WTC11 (cell line): ENCODE measurements at regions not wholly inside any gene's neighbourhood (a gene's known extent, or its start where the extent isn't known, plus 50 kb on each side); places are given as distances from the start of the nearest gene placed in this dataset.

Experiments
- ATF3 ChIP-seq: sonication (generic); formaldehyde crosslinking; conservative IDR thresholded peaks from 2 replicates; pipeline ENCODE4 v1.8.1; 2022; ENCODE audit warnings: mild to moderate bottlenecking, missing genetic modification reagents
- CTCF ChIP-seq: fragments of 200-600 bp; IDR thresholded peaks from 2 replicates; pipeline ENCODE4 v1.8.0; 2022; ENCODE audit warnings: antibody characterized with exemption
- E2F1 ChIP-seq: sonication (generic); formaldehyde crosslinking; IDR thresholded peaks from 2 replicates; pipeline ENCODE4 v1.8.0; 2022; ENCODE audit warnings: mild to moderate bottlenecking, missing genetic modification reagents
- FOXJ3 ChIP-seq: sonication (generic); formaldehyde crosslinking; IDR thresholded peaks from 2 replicates; pipeline ENCODE4 v1.9.0; 2021; ENCODE audit warnings: missing genetic modification reagents, mild to moderate bottlenecking, borderline replicate concordance
- GABPB1 ChIP-seq: sonication (generic); formaldehyde crosslinking; IDR thresholded peaks from 2 replicates; pipeline ENCODE4 v1.8.1; 2023; ENCODE audit warnings: mild to moderate bottlenecking, missing genetic modification reagents
- GRHL2 ChIP-seq: fragments of 250-450 bp; sonication (Bioruptor Pico); IDR thresholded peaks from 2 replicates; pipeline ENCODE4 v1.8.0; 2022; ENCODE audit warnings: mild to moderate bottlenecking, moderate library complexity; ENCODE audit not compliant: insufficient replicate concordance, severe bottlenecking
- IRF2 ChIP-seq: sonication (generic); formaldehyde crosslinking; IDR thresholded peaks from 2 replicates; pipeline ENCODE4 v1.8.0; 2022; ENCODE audit warnings: low read depth, missing genetic modification reagents, borderline replicate concordance
- NR2C2 ChIP-seq: sonication (generic); formaldehyde crosslinking; IDR thresholded peaks from 2 replicates; pipeline ENCODE4 v1.8.0; 2022; ENCODE audit warnings: mild to moderate bottlenecking, missing genetic modification reagents
- NR3C1 ChIP-seq: sonication (generic); formaldehyde crosslinking; conservative IDR thresholded peaks from 2 replicates; pipeline ENCODE4 v1.8.1; 2023; ENCODE audit warnings: low read depth, mild to moderate bottlenecking, missing genetic modification reagents
- TCF7 ChIP-seq: sonication (generic); formaldehyde crosslinking; IDR thresholded peaks from 2 replicates; pipeline ENCODE4 v1.8.0; 2022; ENCODE audit warnings: mild to moderate bottlenecking, low read depth, missing genetic modification reagents, moderate library complexity
- ZNF121 ChIP-seq: sonication (generic); formaldehyde crosslinking; IDR thresholded peaks from 2 replicates; pipeline ENCODE4 v1.8.0; 2023; ENCODE audit warnings: missing genetic modification reagents
- ZNF512 ChIP-seq: sonication (generic); formaldehyde crosslinking; IDR thresholded peaks from 2 replicates; pipeline ENCODE4 v1.8.1; 2022; ENCODE audit warnings: missing genetic modification reagents, borderline replicate concordance
- TF ChIP-seq, protein P1 (sequence below): sonication (generic); formaldehyde crosslinking; IDR thresholded peaks from 2 replicates; pipeline ENCODE4 v1.8.1; 2023; ENCODE audit warnings: mild to moderate bottlenecking, missing genetic modification reagents, moderate library complexity
- TF ChIP-seq, protein P2 (sequence below): fragments of 250-450 bp; sonication (Bioruptor Pico); IDR thresholded peaks from 2 replicates; pipeline ENCODE4 v1.9.0; 2021; ENCODE audit warnings: moderate library complexity, mild to moderate bottlenecking, inconsistent platforms, borderline replicate concordance

DNA sequence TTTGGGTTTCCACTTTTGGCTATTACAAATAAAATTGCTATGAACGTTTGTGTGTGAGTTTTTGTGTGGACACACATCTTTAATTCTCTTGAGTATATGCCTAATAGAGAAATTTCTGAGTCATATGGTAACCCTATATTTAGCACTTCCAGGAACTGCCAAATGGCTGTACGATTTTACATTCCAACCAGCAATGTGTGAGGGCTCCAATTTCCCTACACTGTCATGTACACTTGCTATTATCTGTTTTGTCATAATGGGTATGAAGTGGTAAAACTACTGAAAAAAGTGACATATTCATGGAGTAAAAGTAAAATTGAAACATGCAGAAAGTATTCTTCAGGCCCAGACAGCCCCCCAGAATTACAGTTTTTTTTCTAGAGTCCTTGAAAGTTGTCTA, 59.6 kb upstream of the ESR1 start:
- TF ChIP-seq CTCF: no peak
- TF ChIP-seq, protein P1, sequence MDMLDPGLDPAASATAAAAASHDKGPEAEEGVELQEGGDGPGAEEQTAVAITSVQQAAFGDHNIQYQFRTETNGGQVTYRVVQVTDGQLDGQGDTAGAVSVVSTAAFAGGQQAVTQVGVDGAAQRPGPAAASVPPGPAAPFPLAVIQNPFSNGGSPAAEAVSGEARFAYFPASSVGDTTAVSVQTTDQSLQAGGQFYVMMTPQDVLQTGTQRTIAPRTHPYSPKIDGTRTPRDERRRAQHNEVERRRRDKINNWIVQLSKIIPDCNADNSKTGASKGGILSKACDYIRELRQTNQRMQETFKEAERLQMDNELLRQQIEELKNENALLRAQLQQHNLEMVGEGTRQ (CRISPR knock-in tag): no peak
- TF ChIP-seq GABPB1: no peak
- no peak for TF ChIP-seq NR3C1 (CRISPR knock-in tag)
- no peak for TF ChIP-seq IRF2 (CRISPR knock-in tag)
- no peak for TF ChIP-seq GRHL2 (CRISPR knock-in tag)
- no peak for TF ChIP-seq ZNF512 (CRISPR knock-in tag)
- TF ChIP-seq ATF3 (CRISPR knock-in tag): no peak
- TF ChIP-seq NR2C2: no peak
- TF ChIP-seq FOXJ3 (CRISPR knock-in tag): no peak
- TF ChIP-seq ZNF121 (CRISPR knock-in tag): no peak
- TF ChIP-seq E2F1 (CRISPR knock-in tag): no peak
- TF ChIP-seq TCF7: no peak
- TF ChIP-seq, protein P2, sequence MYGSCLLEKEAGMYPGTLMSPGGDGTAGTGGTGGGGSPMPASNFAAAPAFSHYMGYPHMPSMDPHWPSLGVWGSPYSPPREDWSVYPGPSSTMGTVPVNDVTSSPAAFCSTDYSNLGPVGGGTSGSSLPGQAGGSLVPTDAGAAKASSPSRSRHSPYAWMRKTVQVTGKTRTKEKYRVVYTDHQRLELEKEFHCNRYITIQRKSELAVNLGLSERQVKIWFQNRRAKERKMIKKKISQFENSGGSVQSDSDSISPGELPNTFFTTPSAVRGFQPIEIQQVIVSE (CRISPR knock-in tag): no peak
